Activated naive CD8-positive, alpha-beta T cell treated with anti-CD3 and anti-CD28 coated beads for 36 hours (primary cell): ENCODE measurements at regions not wholly inside any gene's neighbourhood (a gene's known extent, or its start where the extent isn't known, plus 50 kb on each side); places are given as distances from the start of the nearest gene placed in this dataset.

Source experiments
- DNase-seq: peaks from one replicate; pipeline ENCODE4 v3.0.0; 2021
- H3K27ac Mint-ChIP-seq: one replicate; pipeline ENCODE4 v1.8.0; 2022; ENCODE audit warnings: mild to moderate bottlenecking, moderate library complexity, mixed read lengths
- H3K27me3 Mint-ChIP-seq: one replicate; pipeline ENCODE4 v1.8.0; 2022; ENCODE audit warnings: mild to moderate bottlenecking, mixed read lengths
- H3K36me3 Mint-ChIP-seq: one replicate; pipeline ENCODE4 v1.8.0; 2021; ENCODE audit warnings: mild to moderate bottlenecking, mixed read lengths
- H3K4me1 Mint-ChIP-seq: one replicate; pipeline ENCODE4 v1.8.0; 2021; ENCODE audit warnings: mixed read lengths
- H3K4me3 Mint-ChIP-seq: one replicate; pipeline ENCODE4 v1.8.0; 2022; ENCODE audit warnings: mild to moderate bottlenecking, moderate library complexity, mixed read lengths
- H3K9me3 Mint-ChIP-seq: one replicate; pipeline ENCODE4 v1.8.0; 2022; ENCODE audit warnings: mixed read lengths

DNA sequence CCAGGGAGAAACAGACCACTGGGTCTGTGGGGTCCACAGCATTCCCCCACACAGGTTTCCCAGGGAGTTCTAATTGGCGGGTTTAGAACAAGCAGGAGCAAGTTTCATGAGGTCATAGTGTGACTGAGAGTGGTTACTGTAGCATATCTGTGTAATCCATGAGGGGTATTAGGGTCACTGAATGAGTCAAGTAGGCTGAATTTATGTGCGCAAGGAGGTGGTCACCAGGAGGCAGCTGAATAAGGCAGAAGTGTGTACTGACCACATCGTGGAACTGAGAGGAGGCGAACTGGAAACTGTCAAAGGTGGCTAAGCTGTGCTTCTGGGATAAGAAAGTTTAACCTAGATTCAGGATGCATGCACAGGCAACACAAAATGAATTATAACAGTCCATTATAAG is 876.0 kb downstream of the METTL15 start:
- Mint-ChIP-seq H3K27me3 (no peaks in the 10 kb centered on the region), H3K36me3 (no peaks in the 10 kb centered on the region), H3K9me3 (peaks cover 3% of the 10 kb centered on the region), H3K4me3 (no peak overlapping the region), H3K27ac (no peak overlapping the region), H3K4me1 (no peaks in the 10 kb centered on the region)
- no peak for DNase-seq

DNA sequence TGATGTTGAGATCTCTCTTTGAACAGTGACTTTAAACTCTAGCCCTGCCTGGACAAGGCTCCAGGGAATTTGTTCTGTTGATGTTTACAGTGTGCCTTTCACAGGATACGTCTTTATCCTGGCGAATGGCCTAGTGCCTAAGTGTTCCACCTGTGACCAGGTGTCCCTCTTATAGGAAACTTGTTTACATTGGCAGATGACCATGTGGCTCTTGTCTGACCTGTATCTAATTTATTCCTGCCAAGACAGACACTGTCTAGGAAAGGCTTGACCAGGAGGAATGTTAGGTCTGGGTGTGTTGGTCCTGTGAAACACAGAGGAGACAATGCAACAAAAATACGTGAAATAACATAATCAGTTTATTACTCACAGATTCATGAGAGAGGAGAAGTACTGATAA is 875.6 kb downstream of the METTL15 start:
- no peak overlapping the region for H3K4me3 Mint-ChIP-seq
- peaks cover 3% of the 10 kb centered on the region for H3K9me3 Mint-ChIP-seq
- H3K27ac Mint-ChIP-seq, result no peak overlapping the region
- H3K27me3 Mint-ChIP-seq, result no peaks in the 10 kb centered on the region
- no peaks in the 10 kb centered on the region for H3K4me1 Mint-ChIP-seq
- no peaks in the 10 kb centered on the region for H3K36me3 Mint-ChIP-seq
- DNase-seq, result no peak

DNA sequence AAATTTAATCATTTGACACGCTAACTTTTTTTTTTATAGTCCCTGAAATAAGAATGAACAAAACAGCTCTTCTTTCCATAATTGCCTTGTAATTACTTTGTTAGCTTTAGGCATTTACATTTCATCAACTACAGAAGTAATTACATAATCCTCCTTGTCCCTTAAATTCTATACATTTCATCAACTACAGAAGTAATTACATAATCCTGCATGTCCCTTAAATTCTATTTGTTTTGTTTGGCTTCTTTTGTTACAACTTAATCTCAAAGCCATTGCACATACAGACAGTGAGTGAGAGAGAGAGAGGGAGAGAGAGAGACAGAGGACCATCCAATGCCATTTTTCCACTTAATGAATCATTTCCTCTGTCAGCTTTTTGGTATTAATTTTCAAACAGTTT is 873.2 kb downstream of the METTL15 start:
- H3K4me1 Mint-ChIP-seq, result no peaks in the 10 kb centered on the region
- H3K27me3 Mint-ChIP-seq, result no peaks in the 10 kb centered on the region

DNA sequence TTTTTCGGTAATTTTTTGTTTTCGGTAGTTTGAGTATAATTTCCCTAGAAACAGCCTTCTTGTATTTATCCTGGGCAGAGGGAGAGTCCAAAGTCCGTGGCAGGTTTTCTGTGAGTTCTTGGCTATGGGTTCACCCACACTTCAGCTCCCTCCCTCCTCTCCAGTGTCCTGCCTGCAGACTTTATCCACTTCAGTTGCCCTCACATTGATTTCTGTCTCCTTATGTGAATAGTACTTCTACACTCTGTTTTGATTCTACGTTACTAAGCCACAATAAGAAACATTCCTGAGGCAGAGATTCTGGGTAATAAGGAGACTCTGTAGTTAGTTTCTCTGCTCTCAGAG is 868.6 kb downstream of the METTL15 start:
- DNase-seq, result no peak
- no peak overlapping the region for H3K4me3 Mint-ChIP-seq
- H3K36me3 Mint-ChIP-seq, result no peaks in the 10 kb centered on the region
- no peaks in the 10 kb centered on the region for H3K4me1 Mint-ChIP-seq
- peaks cover 10% of the 10 kb centered on the region for H3K9me3 Mint-ChIP-seq
- H3K27me3 Mint-ChIP-seq, result no peaks in the 10 kb centered on the region
- no peak overlapping the region for H3K27ac Mint-ChIP-seq

More for the DNA sequence above, 873.2 kb downstream of the METTL15 start:
- Mint-ChIP-seq H3K36me3 (no peaks in the 10 kb centered on the region), H3K27ac (no peak overlapping the region), H3K9me3 (peaks cover 6% of the 10 kb centered on the region), H3K4me3 (no peak overlapping the region)
- DNase-seq, result no peak

DNA sequence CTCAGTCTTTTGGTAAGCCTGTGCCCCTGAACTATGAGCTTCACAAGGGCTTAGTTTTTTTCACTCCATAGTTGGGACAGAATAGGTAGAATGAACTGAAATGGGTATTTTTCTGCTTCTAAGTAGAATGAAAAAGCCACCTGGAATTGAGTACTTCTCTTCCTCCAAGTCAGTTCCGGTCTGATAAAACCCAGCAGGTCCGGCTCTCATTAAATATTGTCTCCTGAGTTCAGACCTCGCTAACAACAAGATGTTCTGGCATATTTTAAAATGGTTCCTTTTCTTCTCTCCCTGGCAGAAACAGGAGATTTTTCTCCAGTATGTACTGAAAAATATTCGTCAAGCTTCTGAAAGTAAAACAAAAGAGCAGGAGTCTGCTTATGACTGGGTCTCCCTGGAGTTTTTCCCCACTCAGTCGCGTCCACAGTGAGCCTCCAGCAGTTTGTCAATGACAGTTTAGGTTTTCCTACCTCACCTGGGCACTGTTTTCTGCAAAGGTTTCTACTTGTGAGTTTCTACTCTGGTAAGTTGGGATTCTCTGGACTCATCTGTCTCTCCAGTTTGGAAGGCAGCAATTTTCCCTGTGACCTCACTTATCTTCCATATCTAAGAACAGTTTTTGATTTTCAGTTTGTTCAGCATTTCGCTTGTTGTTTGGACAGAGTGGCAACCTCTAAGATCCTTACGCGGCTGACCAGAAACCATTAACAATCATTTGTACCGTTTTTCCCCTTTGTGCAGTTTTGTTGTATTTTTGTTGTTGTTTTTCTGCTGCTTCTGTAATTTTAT is 868.0 kb downstream of the METTL15 start:
- H3K4me3 Mint-ChIP-seq, result no peak overlapping the region
- no peak overlapping the region for H3K27ac Mint-ChIP-seq
- no peaks in the 10 kb centered on the region for H3K36me3 Mint-ChIP-seq
- peaks cover 7% of the 10 kb centered on the region for H3K9me3 Mint-ChIP-seq
- H3K27me3 Mint-ChIP-seq, result no peaks in the 10 kb centered on the region
- H3K4me1 Mint-ChIP-seq, result no peaks in the 10 kb centered on the region
- no peak for DNase-seq

DNA sequence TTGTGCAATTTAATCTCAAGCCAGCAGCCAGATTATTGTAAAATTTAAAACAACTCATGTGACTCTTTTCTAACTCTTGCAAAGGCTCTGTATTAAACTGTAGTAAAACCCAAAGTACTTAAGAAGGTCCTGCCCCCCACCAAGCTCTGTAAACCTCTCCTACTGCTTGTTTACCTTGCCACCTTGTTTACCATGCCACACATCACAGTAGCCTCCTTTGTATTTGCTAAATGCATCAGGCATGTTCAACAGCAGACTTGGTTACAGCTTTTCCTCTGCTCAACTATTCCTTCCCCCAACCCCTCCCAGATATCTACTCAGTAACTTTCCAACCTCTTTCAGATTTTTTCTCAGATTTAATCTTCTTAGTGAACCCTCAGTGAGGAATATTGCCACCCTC is 861.6 kb downstream of the METTL15 start:
- Mint-ChIP-seq H3K27ac (no peak overlapping the region), H3K27me3 (no peaks in the 10 kb centered on the region), H3K4me3 (no peak overlapping the region), H3K36me3 (no peaks in the 10 kb centered on the region), H3K9me3 (peaks cover 9% of the 10 kb centered on the region), H3K4me1 (no peaks in the 10 kb centered on the region)
- DNase-seq, result no peak

DNA sequence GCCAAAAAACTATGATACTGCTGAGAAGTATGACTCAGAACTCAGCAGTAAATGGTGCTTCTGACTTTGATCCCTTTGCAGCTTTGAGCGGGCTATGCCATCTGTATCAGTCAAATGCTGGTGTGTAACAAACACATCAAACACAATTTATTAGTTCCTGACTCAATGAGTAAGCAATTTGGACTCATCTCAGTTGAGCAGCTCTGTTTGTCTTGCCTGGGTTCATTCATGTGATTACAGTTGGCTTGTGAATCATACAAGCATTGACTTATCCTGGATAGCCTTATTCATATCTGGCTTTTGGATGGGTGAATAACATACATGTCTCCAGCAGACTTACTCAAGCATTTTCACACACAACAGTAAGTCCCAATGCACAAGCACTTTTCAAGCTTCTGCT is 858.8 kb downstream of the METTL15 start:
- Mint-ChIP-seq H3K9me3 (peaks cover 5% of the 10 kb centered on the region), H3K27ac (no peak overlapping the region), H3K4me1 (no peaks in the 10 kb centered on the region), H3K4me3 (no peak overlapping the region), H3K27me3 (no peaks in the 10 kb centered on the region), H3K36me3 (no peaks in the 10 kb centered on the region)
- DNase-seq, result no peak

DNA sequence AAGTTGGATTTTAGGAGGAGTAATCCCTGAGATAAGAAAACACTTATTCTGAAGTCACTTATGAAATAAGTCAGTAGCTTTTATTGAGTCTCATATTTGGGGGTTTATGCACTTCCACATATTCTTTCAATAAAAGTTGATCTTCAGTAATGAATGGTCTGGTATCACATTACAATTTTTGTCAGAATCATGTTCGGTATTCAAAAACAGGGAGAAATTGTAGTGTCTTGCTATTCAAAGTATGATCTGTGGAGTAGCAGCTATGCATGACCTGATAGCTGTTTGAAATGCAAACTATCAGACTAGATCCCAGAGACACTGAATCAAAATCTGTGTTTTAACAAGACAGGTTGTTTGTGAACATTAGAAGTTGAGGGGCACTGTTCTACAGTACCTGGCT is 857.6 kb downstream of the METTL15 start:
- Mint-ChIP-seq H3K4me3 (no peak overlapping the region), H3K27me3 (no peaks in the 10 kb centered on the region), H3K27ac (no peak overlapping the region), H3K36me3 (no peaks in the 10 kb centered on the region), H3K4me1 (no peaks in the 10 kb centered on the region), H3K9me3 (peaks cover 7% of the 10 kb centered on the region)
- no peak for DNase-seq

DNA sequence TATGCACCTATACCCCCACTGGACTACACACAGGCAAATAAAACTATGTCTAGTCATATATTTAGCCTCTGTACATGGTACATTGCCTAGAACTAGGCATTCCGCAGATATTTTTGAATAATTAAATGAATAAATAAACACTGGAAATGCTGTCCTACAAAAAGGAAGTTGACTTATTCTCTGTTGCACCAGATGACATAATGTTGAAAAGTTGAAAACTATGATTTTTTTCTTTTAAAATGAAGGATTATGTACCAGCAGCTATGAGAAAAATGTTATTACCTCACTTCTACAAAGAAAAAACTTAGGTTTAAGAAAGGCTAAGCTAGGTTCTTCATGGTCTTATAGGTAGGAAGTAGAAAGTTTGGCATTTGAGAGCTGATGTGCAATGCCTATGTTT is 856.6 kb downstream of the METTL15 start:
- H3K27me3 Mint-ChIP-seq, result no peaks in the 10 kb centered on the region
- H3K36me3 Mint-ChIP-seq, result no peaks in the 10 kb centered on the region
- H3K9me3 Mint-ChIP-seq, result peaks cover 6% of the 10 kb centered on the region
- H3K4me1 Mint-ChIP-seq, result no peaks in the 10 kb centered on the region
- H3K4me3 Mint-ChIP-seq, result no peak overlapping the region
- H3K27ac Mint-ChIP-seq, result no peak overlapping the region
- DNase-seq, result no peak

DNA sequence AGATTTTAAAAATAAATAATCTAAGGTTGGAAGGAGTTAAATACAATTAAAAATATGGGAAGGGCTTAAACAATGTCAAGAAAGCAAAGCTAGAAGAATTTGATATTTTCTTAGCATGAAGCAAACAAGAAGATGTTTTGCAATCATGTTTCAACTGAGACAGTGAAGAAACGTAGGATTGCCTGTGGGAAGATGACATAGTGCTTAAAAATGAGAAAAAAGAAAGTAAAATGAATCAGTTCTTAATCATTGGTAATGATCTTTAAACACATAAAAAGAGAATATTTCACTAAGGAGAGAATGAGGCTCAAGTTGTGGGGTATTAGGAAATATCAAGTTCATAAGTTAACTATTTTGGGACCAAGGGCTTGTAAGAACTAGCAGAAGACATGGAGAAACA is 855.0 kb downstream of the METTL15 start:
- no peaks in the 10 kb centered on the region for H3K36me3 Mint-ChIP-seq
- H3K9me3 Mint-ChIP-seq, result peaks cover 2% of the 10 kb centered on the region
- H3K27me3 Mint-ChIP-seq, result no peaks in the 10 kb centered on the region
- DNase-seq, result no peak
- no peaks in the 10 kb centered on the region for H3K4me1 Mint-ChIP-seq
- no peak overlapping the region for H3K27ac Mint-ChIP-seq
- no peak overlapping the region for H3K4me3 Mint-ChIP-seq

DNA sequence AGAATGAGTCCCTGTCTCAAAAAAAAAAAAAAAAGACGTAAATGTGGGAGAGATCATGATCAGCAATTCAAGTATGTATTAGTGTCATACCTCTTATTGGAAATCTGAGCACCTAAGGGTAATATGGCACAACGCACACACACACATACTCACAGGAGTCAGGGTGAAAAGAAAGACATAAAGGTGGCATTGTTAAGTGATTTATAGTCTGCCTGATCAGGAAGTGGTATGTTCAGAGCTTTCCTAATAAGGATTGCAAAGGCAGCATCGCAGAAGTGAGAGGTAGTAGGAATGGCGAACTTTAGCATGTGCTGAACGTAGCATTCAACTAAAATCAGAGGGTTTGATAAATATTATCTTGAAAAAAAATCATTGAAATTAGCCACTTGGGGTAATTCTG is 854.3 kb downstream of the METTL15 start:
- no peaks in the 10 kb centered on the region for H3K27me3 Mint-ChIP-seq
- no peak for DNase-seq
- no peaks in the 10 kb centered on the region for H3K4me1 Mint-ChIP-seq
- no peak overlapping the region for H3K4me3 Mint-ChIP-seq
- no peak overlapping the region for H3K27ac Mint-ChIP-seq
- H3K9me3 Mint-ChIP-seq, result peaks cover 2% of the 10 kb centered on the region
- H3K36me3 Mint-ChIP-seq, result no peaks in the 10 kb centered on the region

DNA sequence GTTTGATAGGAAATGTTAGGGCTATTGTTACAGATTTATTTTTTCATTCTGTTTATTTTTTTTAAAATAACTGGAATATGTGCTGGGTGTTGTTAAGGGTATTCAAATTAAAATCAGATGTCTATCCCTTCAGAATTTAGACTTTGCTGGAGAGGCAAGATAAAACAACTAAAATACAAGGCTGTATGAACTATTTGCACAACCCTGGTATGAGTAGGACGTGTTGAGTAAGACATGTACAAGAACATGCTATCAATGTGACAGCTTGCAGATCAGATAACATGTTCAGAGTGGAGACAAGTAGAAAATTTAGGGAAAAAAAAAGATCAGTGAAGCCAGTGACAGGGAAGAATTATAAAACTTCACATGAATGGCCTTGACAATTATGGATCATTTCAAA is 853.5 kb downstream of the METTL15 start:
- Mint-ChIP-seq H3K27me3 (no peaks in the 10 kb centered on the region), H3K36me3 (no peaks in the 10 kb centered on the region), H3K4me1 (no peaks in the 10 kb centered on the region), H3K4me3 (no peak overlapping the region), H3K9me3 (peaks cover 2% of the 10 kb centered on the region), H3K27ac (no peak overlapping the region)
- no peak for DNase-seq

DNA sequence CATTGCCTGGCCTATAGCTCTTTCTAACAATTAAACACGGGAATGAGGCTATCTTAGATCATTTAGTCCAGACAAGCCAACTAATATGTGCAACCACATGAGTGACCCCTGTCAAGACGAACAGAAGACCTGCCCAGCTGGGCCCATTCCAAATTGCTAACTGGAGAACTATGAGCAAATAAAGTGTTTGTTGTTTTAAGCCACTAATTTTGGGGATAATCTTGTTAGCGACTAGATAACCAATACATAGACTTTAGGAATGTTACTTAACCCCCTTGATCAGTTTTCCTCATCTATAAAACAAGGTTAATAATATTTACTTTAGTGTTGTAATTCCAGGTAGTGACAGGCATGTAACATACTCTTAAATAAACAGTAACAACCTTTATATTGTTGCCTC is 848.3 kb downstream of the METTL15 start:
- no peak for DNase-seq
- H3K36me3 Mint-ChIP-seq, result no peaks in the 10 kb centered on the region
- no peak overlapping the region for H3K4me3 Mint-ChIP-seq
- H3K9me3 Mint-ChIP-seq, result peaks cover 2% of the 10 kb centered on the region
- H3K27ac Mint-ChIP-seq, result no peak overlapping the region
- no peaks in the 10 kb centered on the region for H3K4me1 Mint-ChIP-seq
- H3K27me3 Mint-ChIP-seq, result no peaks in the 10 kb centered on the region

DNA sequence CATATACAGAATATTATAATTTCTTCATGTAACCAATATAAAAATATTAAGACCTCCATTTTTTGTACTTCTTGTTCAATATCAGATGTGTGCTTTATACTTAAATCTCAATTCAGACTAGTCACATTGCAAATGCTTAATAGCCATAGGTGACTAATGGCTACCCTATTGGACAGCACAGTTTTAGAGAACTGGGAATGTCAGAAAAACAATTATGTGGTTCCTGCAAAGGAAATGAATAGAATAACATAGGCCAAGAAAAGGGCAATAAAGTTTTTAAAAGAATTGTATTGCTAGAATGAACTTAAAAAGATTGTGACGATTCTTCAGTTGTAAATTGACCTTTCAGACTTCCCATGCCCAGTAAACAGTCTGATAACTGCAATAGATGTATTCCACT is 843.0 kb downstream of the METTL15 start:
- Mint-ChIP-seq H3K4me1 (no peaks in the 10 kb centered on the region), H3K4me3 (no peak overlapping the region), H3K27me3 (no peaks in the 10 kb centered on the region), H3K9me3 (peaks cover 2% of the 10 kb centered on the region), H3K27ac (no peak overlapping the region), H3K36me3 (no peaks in the 10 kb centered on the region)
- DNase-seq, result no peak

DNA sequence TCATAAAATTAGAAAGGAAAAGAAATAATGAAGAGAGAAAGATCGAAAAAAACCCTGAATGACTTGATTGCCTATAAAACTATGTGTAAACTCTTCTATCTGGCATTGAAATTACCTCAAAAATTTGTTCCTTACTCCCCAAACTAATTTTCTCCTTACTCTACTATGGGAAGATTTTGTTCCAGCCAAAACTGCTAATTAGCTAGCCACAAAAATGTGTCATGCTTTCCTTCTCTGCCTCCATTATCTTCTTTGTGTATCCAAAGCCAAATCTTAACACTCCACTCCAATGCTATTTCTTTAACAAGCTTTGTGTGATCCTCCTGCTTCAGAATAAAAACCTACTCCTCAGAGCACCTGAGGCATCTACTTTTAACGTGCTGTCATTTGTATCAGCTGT is 831.2 kb downstream of the METTL15 start:
- Mint-ChIP-seq H3K27ac (no peak overlapping the region), H3K36me3 (no peaks in the 10 kb centered on the region)

DNA sequence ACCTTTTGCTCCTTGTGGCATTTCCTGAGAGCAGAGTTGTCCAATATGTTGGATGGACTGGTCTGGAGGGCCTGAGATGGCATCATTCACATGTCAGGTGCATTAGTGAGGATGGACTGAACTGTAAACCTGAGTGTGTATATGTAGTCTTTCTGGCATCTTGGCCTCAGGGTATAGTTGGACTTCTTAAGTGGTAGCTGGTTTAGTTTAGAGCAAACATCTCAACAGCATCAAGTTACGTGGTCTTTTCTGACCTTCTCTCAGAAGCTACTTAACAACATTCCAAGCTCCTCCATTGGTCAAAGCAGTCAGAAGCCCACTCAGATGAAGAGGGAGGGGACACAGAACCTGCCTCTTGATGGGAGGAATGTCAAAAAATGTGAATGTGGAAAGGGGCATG is 829.9 kb downstream of the METTL15 start:
- Mint-ChIP-seq H3K27me3 (no peaks in the 10 kb centered on the region), H3K36me3 (no peaks in the 10 kb centered on the region), H3K4me1 (no peaks in the 10 kb centered on the region), H3K4me3 (no peak overlapping the region), H3K27ac (no peak overlapping the region), H3K9me3 (peaks cover 1% of the 10 kb centered on the region)
- no peak for DNase-seq

More for the DNA sequence above, 831.2 kb downstream of the METTL15 start:
- Mint-ChIP-seq H3K4me3 (no peak overlapping the region), H3K4me1 (no peaks in the 10 kb centered on the region), H3K27me3 (no peaks in the 10 kb centered on the region), H3K9me3 (peaks cover 1% of the 10 kb centered on the region)
- DNase-seq, result no peak
